Activated CD8-positive, alpha-beta T cell treated with anti-CD3 and anti-CD28 coated beads for 36 hours (primary cell): ENCODE measurements at regions not wholly inside any gene's neighbourhood (a gene's known extent, or its start where the extent isn't known, plus 50 kb on each side); places are given as distances from the start of the nearest gene placed in this dataset.

Experiments used
- ATAC-seq: fragments of 200-7000 bp; cut with Tn5 transposase; one replicate; pipeline ENCODE4 v1.10.0; 2021; ENCODE audit warnings: mild to moderate bottlenecking, moderate library complexity
- CTCF ChIA-PET: fragments of 350-600 bp; sonication (Branson Sonifier 250); formaldehyde crosslinking; loops from one replicate; lab custom pipeline; 2021; ENCODE audit warnings: antibody characterized with exemption; lab: Charles Lee
- POLR2A ChIA-PET: fragments of 350-600 bp; sonication (Branson Sonifier 250); formaldehyde crosslinking; loops from one replicate; lab custom pipeline; 2021; ENCODE audit warnings: antibody characterized with exemption; lab: Charles Lee
- DNase-seq: peaks from one replicate; pipeline ENCODE4 v3.0.0-alpha.2; 2020
- H3K27ac Mint-ChIP-seq: one replicate; pipeline ENCODE4 v1.8.0; 2021; ENCODE audit warnings: mild to moderate bottlenecking, mixed read lengths
- H3K27me3 Mint-ChIP-seq: one replicate; pipeline ENCODE4 v1.8.0; 2021; ENCODE audit warnings: mixed read lengths
- H3K36me3 Mint-ChIP-seq: one replicate; pipeline ENCODE4 v1.8.0; 2021; ENCODE audit warnings: low read depth, mixed read lengths
- H3K4me1 Mint-ChIP-seq: one replicate; pipeline ENCODE4 v1.8.0; 2021; ENCODE audit warnings: low read depth, mixed read lengths
- H3K4me3 Mint-ChIP-seq: one replicate; pipeline ENCODE4 v1.8.0; 2021; ENCODE audit warnings: mild to moderate bottlenecking, moderate library complexity, mixed read lengths
- H3K9me3 Mint-ChIP-seq: one replicate; pipeline ENCODE4 v1.8.0; 2021; ENCODE audit warnings: mixed read lengths
- CTCF ChIP-seq: fragments of 200-600 bp; IDR thresholded peaks from one replicate; pipeline ENCODE4 v1.8.0; 2022; ENCODE audit warnings: antibody characterized with exemption, mild to moderate bottlenecking
- intact Hi-C: fragments of 100-400 bp; cut with micrococcal nuclease; formaldehyde crosslinking; loops from one replicate; pipeline ENCODE4 v1.10.0; 2022

- no peak overlapping the region for H3K4me3 Mint-ChIP-seq
- no peak overlapping the region for H3K27ac Mint-ChIP-seq
- POLR2A ChIA-PET: no interaction called here
- intact Hi-C loops: no loop called here
- CTCF ChIA-PET: interaction anchor here (1.0 to 1.3 kb wide), 2 partner anchors 37 to 42 kb away, joined by 4 read pairs; no protein-coding TSS in a partner anchor
- ATAC-seq (no peak), DNase-seq (no peak)
- H3K4me1 Mint-ChIP-seq: peaks cover 2% of the 10 kb centered on the region
- H3K27me3 Mint-ChIP-seq: no peaks in the 10 kb centered on the region
- H3K36me3 Mint-ChIP-seq: no peaks in the 10 kb centered on the region
- no peaks in the 10 kb centered on the region for H3K9me3 Mint-ChIP-seq
- TF ChIP-seq CTCF: no peak
These were observed 128.1 kb upstream of the SP4 start for GRCh38 chr7:21299766-21300165.

- DNase-seq (peak; percentile 15), ATAC-seq (peak; percentile 58)
- Mint-ChIP-seq H3K9me3 (no peaks in the 10 kb centered on the region), H3K27me3 (no peaks in the 10 kb centered on the region), H3K36me3 (no peaks in the 10 kb centered on the region), H3K4me1 (peaks cover 11% of the 10 kb centered on the region), H3K27ac (no peak overlapping the region), H3K4me3 (no peak overlapping the region)
- POLR2A ChIA-PET: no interaction called here
- CTCF ChIA-PET: interaction anchor here (1.2 kb wide), 1 partner anchor 39 kb away, joined by 4 read pairs; no protein-coding TSS in a partner anchor
- intact Hi-C loops: no loop called here
- peak; percentile 66 for TF ChIP-seq CTCF
These were observed 127.2 kb upstream of the SP4 start for GRCh38 chr7:21300692-21301091.

GRCh38 chr7:21304808-21305375 lies 123.0 kb upstream of the SP4 start:
- no peak for TF ChIP-seq CTCF
- Mint-ChIP-seq H3K9me3 (peaks cover 14% of the 10 kb centered on the region), H3K27ac (no peak overlapping the region), H3K4me3 (no peak overlapping the region), H3K27me3 (no peaks in the 10 kb centered on the region), H3K4me1 (peaks cover 25% of the 10 kb centered on the region), H3K36me3 (peaks cover 3% of the 10 kb centered on the region)
- POLR2A ChIA-PET: interaction anchor here (1.0 kb wide), 1 partner anchor 53 kb away, joined by 3 read pairs; no protein-coding TSS in a partner anchor
- DNase-seq (no peak), ATAC-seq (no peak)
- CTCF ChIA-PET: interaction anchor here (0.8 to 1.0 kb wide), 2 partner anchors 13 to 51 kb away, joined by 3 read pairs; no protein-coding TSS in a partner anchor
- intact Hi-C loops: loop anchor here (5.0 kb wide), 1 partner anchor 52 kb away; no protein-coding TSS in a partner anchor

- peaks cover 25% of the 10 kb centered on the region for H3K4me1 Mint-ChIP-seq
- ChIA-PET CTCF (interaction anchor here (0.8 to 1.0 kb wide), 2 partner anchors 14 to 51 kb away, joined by 3 read pairs; no protein-coding TSS in a partner anchor), POLR2A (interaction anchor here (1.0 kb wide), 1 partner anchor 52 kb away, joined by 3 read pairs; no protein-coding TSS in a partner anchor)
- H3K27me3 Mint-ChIP-seq: no peaks in the 10 kb centered on the region
- ATAC-seq: peak; percentile 85
- peaks cover 3% of the 10 kb centered on the region for H3K36me3 Mint-ChIP-seq
- no peak overlapping the region for H3K4me3 Mint-ChIP-seq
- TF ChIP-seq CTCF: no peak
- peaks cover 14% of the 10 kb centered on the region for H3K9me3 Mint-ChIP-seq
- H3K27ac Mint-ChIP-seq: peak overlapping the region; percentile 48
- intact Hi-C loops: loop anchor here (5.0 kb wide), 1 partner anchor 52 kb away; no protein-coding TSS in a partner anchor
- no peak for DNase-seq
These were observed 122.2 kb upstream of the SP4 start for GRCh38 chr7:21305455-21306235.

GRCh38 chr7:21314954-21315353 lies 112.9 kb upstream of the SP4 start:
- H3K27me3 Mint-ChIP-seq: no peaks in the 10 kb centered on the region
- no peak overlapping the region for H3K27ac Mint-ChIP-seq
- CTCF ChIA-PET: no interaction called here
- no peaks in the 10 kb centered on the region for H3K4me1 Mint-ChIP-seq
- peaks cover 9% of the 10 kb centered on the region for H3K9me3 Mint-ChIP-seq
- TF ChIP-seq CTCF: no peak
- no peak overlapping the region for H3K4me3 Mint-ChIP-seq
- intact Hi-C loops: no loop called here
- DNase-seq (no peak), ATAC-seq (no peak)
- POLR2A ChIA-PET: no interaction called here
- H3K36me3 Mint-ChIP-seq: peaks cover 2% of the 10 kb centered on the region
